ENCODE measurements at regions not wholly inside any gene's neighbourhood (a gene's known extent, or its start where the extent isn't known, plus 50 kb on each side); places are given as distances from the start of the nearest gene placed in this dataset.

DNA sequence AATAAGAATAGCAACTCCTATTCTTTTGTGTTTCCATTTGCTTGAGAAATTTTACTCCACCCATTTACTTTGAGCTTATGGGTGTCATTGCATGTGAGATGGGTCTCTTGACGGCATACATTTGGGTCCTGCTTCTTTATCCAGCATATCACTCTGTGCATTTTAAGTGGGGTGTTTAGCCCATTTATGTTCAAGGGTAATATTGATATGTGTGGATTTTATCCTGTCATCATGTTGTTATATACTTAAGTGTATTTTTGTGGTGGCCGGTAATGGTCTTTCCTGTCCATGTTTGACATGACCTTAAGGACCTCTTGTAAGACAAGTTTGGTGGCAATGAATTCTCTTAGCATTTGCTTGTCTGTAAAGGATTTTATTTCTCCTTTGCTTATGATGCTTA, 100.1 kb downstream of the ATP23 start:
- no peak for TF ChIP-seq CTCF (IDR thresholded peaks at IDR 0.05; ENCODE audit: low read depth, low read length)
- no peak overlapping the region for H3K4me3 ChIP-seq (replicated peaks in 1 of 2; ENCODE audit: low read depth in 2 of 2, low read length in 2 of 2)
- no peak for DNase-seq (ENCODE audit: low read depth in 2 of 2)

DNA sequence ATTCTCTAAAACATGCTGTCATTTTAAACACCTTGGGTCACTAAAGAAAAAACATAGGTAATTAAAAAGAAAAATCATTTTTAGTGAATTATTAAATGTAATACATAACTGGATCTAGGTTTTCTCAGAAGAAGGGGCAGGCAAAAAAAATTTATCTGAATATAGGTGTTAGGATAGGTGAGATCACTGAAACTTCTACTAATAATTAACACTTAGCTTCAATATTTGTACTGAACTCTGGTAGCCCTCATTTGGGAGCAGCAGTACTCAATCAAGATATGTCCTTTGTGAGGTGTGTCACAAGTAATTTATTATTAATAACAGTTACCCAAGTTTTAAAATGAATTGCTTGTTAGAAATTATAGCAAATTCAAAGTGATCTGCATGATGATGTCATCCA, 103.6 kb downstream of the ATP23 start:
- H3K4me3 ChIP-seq (replicated peaks in 1 of 2; ENCODE audit: low read depth in 2 of 2, low read length in 2 of 2): no peak overlapping the region
- DNase-seq (ENCODE audit: low read depth in 2 of 2): no peak
- no peak for TF ChIP-seq CTCF (IDR thresholded peaks at IDR 0.05; ENCODE audit: low read depth, low read length)

GRCh38 chr12:58046271-58046670, 104.9 kb downstream of the ATP23 start:
- peak in 1 of 2 donors; percentile 16 for DNase-seq (ENCODE audit: low read depth in 2 of 2)
- no peak overlapping the region for H3K4me3 ChIP-seq (replicated peaks in 1 of 2; ENCODE audit: low read depth in 2 of 2, low read length in 2 of 2)
- TF ChIP-seq CTCF (IDR thresholded peaks at IDR 0.05; ENCODE audit: low read depth, low read length): no peak

DNA sequence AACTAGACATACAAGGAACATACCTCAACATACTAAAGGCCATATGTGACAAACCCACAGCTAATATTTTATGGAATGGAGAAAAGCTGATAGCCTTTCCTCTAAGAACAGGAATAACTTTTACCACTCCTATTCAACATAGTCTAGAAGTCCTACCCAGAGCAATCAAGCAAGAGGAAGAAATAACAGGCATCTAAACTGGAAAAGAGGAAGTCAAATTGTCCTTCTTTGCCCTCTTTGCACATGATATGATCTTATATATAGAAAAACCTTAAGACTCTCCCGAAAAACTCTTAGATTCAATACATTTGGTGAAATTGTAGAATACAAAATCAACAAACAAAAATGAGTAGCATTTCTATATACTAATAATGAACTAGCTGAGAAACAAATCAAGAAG, 110.0 kb downstream of the ATP23 start:
- H3K4me3 ChIP-seq (replicated peaks in 1 of 2; ENCODE audit: low read depth in 2 of 2, low read length in 2 of 2): no peak overlapping the region
- DNase-seq (ENCODE audit: low read depth in 2 of 2): no peak
- no peak for TF ChIP-seq CTCF (IDR thresholded peaks at IDR 0.05; ENCODE audit: low read depth, low read length)

DNA sequence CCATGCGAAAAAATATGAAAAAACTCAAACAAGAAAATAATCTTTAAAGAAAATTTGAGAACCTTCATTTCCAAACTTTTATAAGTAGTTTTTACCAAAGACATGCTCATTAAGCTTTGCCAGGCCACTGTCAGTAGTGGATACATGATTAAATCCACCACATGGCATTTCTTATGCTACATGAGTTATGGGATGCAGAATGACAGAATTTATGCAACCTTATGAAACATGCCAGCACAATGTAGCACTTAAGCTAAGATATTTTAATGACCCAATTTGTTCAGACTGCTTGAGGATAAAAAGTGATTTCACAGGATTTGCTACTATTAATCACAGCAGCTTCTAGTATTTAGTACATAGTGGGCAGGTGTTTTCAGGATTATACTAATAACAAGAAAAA, 123.3 kb downstream of the ATP23 start:
- H3K4me3 ChIP-seq (replicated peaks in 1 of 2; ENCODE audit: low read depth in 2 of 2, low read length in 2 of 2): no peak overlapping the region
- no peak for DNase-seq (ENCODE audit: low read depth in 2 of 2)
- TF ChIP-seq CTCF (IDR thresholded peaks at IDR 0.05; ENCODE audit: low read depth, low read length): no peak

DNA sequence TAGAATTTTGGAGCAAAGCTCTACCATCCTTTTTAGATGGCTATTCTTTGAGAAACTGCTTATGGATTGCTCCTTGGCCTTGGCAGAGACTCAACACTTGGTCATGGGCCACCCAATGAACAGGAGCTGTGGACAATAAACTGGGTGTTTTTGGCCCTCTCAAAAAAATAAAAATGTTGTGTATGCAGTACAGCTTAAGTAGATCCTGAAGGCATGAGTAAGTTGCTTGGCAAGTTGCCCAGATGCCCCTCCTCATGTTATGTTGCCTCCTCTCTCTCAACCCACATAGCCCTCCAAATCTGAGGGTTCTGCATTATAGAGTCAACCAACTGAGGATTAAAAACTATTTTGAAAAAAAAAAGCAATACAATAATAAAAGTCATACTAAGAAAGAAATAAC, 124.9 kb downstream of the ATP23 start:
- no peak for TF ChIP-seq CTCF (IDR thresholded peaks at IDR 0.05; ENCODE audit: low read depth, low read length)
- no peak overlapping the region for H3K4me3 ChIP-seq (replicated peaks in 1 of 2; ENCODE audit: low read depth in 2 of 2, low read length in 2 of 2)
- DNase-seq (ENCODE audit: low read depth in 2 of 2): no peak

DNA sequence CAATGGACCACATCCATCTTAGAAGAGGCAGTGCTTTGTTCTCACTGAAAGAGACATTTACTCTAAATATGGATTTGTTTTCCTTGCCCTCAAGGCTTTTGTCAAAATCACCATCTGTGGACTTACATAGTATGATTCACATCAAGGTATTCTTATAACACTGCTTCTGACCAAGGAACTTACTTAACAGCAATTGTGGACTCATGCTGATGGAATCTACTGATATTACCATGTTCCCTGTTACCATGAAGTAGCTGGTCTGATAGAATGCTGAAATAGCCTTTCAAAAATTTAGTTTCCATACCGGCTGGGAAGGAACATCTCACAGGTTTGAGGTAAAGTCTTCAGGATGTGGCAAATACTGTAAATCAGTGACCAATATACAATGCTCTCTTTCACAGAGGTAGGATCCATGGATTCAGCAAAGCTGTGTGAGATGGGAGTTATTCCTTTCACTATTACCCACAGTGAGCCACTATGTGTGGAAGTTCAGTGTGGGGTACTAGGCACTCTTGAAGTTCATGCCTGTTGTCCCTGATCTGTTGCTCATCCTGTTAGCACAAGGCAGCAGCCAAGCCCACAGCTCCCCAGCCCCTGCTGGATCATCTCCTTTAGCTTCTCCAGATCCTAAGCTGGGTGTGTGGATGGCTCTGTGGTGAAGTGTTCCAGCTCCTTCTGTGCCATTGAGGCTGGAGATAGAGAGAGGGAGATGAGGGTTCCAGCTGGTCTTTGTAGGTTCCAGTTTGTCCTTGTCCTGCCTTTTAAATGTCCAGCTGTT, 126.4 kb downstream of the ATP23 start:
- no peak for TF ChIP-seq CTCF (IDR thresholded peaks at IDR 0.05; ENCODE audit: low read depth, low read length)

More for the DNA sequence above, 126.4 kb downstream of the ATP23 start:
- H3K4me3 ChIP-seq (replicated peaks in 1 of 2; ENCODE audit: low read depth in 2 of 2, low read length in 2 of 2): no peak overlapping the region
- peak; percentile 22 to 78 for DNase-seq (ENCODE audit: low read depth in 2 of 2)

Measured in cardiac fibroblast (primary cell).